ENCODE measurements at regions not wholly inside any gene's neighbourhood (a gene's known extent, or its start where the extent isn't known, plus 50 kb on each side); places are given as distances from the start of the nearest gene placed in this dataset.

DNA sequence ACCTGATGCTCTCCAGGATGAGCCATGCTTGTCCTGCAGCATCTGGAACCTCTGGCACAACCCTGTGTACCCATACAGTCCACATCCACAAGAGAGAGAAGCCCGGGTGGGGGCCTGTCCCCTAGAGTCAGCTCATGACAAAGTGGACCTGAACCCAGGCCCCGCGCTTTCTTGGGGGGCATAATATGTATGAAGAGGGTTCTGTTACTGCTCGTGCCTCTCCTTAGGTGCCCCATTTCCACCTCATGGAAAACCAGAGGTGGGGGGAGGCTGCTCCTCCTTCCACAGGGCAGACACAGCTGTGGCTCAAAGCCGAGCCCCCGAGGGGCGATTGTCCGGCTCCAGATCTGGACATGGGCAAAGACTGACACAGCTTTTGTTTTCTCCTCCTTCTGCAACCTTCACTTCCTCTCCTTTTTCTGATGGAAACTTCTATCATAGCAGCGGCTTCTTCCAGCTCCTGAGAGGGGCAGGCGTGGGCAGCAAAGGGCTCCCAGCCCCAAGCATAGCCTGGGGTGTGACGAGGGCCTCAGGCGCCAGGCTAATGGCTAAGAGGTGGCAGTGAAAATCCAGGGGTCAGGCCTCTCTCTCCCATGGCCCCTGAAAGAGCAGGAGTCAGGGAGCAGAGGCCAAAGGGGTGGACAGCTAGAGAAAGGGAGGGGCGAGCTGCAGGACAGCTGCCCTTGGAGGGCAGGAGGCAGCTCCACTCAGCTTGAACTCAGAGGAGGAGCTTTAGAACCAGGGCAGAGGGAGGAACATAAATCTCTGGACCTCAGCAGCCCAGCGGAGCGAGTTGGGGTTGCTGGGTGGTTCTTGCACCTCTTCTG is 155.5 kb downstream of the ZFP36L2 start:
- no peak for TF ChIP-seq CTCF (conservative IDR thresholded peaks at IDR 0.05; ENCODE audit: low read depth, low read length)
- TF ChIP-seq EZH2 (IDR thresholded peaks at IDR 0.05; ENCODE audit: borderline replicate concordance, low read depth, low read length, poor library complexity, severe bottlenecking): no peak
